Heart left ventricle (tissue), 13 donors: ENCODE measurements at regions not wholly inside any gene's neighbourhood (a gene's known extent, or its start where the extent isn't known, plus 50 kb on each side); places are given as distances from the start of the nearest gene placed in this dataset.

ENCODE experiments used
- CTCF ChIP-seq, 12 donors: fragments of 200-600 bp; sonication (generic) in 4 of 12; IDR thresholded peaks; one replicate each; pipeline versions ENCODE4 v1.5.0 to v1.8.0; 2018 to 2022; ENCODE audit warnings: antibody characterized with exemption in 12 of 12, mild to moderate bottlenecking in 5 of 12
- POLR2A ChIP-seq, 2 donors: fragments of 450-650 bp; IDR thresholded peaks; one replicate each; pipeline ENCODE4 v1.6.1; 2017; ENCODE audit warnings: antibody characterized with exemption in 2 of 2, mild to moderate bottlenecking in 2 of 2, moderate library complexity in 2 of 2
- donor health status: ischemic (EF 13 %, LVEDD 7.1; RV severe dilation, severe dysfunction).
- donor health status: DM: no; HTN: yes; CAD: no.
- donor health status: DM: no; HTN: no; CAD: no.
- donor health status: ischemic (EF 25% LVEDD 6.9; RV normal size, moderate dysfunction).
- donor health status: ischemic (EF 25% LVEDD 5.7; RV mildly dilated, moderate dysfunction).
- donor health status: ischemic (EF 35%, LVEDD 5.7; RV mildly dilated, moderate dysfunction).
- donor health status: nonischemic (EF 11% LVEDD 7.7; RV severe dilation, severe dysfunction).
- donor health status: DM: yes; HTN: yes; CAD: no.
- donor health status: PGD.
- donor health status: ischemic (EF 29% LVEDD 5.4; RV normal size, mild dysfunction).
- donor health status: nonischemic (EF 23%, LVEDD 6.1; RV moderate dilation, normal function).

DNA sequence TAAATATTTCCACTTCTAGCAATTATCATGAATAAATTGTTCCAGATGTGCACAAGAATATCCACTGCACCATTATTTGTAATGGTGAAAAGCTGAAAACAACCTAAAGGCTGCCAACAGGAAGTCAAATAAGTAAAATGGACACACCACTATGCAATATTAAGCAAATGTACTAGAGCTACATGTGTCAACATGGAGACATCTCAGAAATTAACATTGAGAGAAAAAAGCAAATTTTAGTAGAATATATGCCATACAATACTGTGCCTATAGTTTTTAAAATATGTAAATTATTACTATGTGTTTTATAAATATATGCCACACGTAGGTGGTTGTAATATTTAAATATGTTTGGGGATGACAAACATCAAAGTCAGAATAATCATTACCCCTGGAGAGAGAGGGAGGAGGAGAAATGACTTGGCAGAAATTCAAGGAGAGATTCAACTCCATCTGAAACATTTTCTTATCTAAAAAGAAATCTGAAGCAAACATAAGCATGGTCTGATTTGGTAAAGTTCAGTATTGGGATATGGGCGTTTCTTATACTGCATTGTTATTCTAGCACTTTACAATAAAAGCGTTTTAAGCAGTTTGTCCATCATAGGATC, 475.5 kb downstream of the QKI start:
- TF ChIP-seq CTCF (IDR thresholded peaks at IDR 0.05): no peak
- TF ChIP-seq POLR2A (IDR thresholded peaks at IDR 0.05): no peak
